Activated CD8-positive, alpha-beta memory T cell treated with anti-CD3 and anti-CD28 coated beads for 36 hours (primary cell): ENCODE measurements at regions not wholly inside any gene's neighbourhood (a gene's known extent, or its start where the extent isn't known, plus 50 kb on each side); places are given as distances from the start of the nearest gene placed in this dataset.

ENCODE experiments used
- CTCF ChIA-PET: fragments of 350-600 bp; sonication (Branson Sonifier 250); formaldehyde crosslinking; loops from one replicate; lab custom pipeline; 2021; ENCODE audit warnings: antibody characterized with exemption; lab: Charles Lee
- POLR2A ChIA-PET: fragments of 350-600 bp; sonication (Branson Sonifier 250); formaldehyde crosslinking; loops from one replicate; lab custom pipeline; 2021; ENCODE audit warnings: antibody characterized with exemption; lab: Charles Lee

DNA sequence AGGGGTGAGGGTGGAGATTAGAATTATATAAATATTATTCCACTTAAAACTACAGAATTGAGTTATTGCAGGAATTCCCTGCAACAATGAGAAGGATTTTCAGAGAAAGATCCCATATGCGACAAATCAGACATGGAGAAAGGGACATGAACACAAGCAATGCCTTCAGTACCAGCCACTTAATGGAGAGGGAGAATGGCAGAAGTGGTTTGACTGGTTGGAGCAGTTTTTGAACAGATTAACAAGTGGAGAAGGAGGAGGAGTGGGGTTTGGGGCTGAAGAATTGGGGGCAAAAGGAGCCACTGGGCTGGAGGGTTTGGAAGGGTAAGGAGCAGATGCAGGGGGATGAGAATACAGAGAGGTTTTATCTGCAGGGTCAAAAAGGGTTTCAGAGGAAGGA lies 620.9 kb upstream of the PTPRD start:
- ChIA-PET CTCF (no interaction called here), POLR2A (no interaction called here)

DNA sequence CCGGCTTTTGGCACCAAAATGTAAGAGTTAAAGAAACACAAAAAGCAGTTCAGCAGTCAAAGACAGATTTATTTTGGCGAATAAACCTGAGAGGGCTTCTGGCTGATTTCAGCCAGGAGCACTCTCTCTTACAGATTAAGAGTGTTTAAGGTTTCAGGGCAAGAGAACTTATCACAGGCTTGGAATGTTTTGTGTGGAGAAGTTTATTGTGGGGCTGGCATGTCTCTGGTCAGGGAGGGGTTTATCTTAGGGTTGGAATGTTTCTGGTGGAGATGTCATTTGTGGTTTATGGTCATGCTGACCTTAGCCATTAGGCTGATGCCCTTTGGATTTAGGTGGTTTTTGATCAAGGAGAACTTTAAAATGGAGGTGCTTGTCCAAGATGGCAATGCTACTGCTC lies 622.3 kb upstream of the PTPRD start:
- POLR2A ChIA-PET = no interaction called here
- CTCF ChIA-PET = no interaction called here

DNA sequence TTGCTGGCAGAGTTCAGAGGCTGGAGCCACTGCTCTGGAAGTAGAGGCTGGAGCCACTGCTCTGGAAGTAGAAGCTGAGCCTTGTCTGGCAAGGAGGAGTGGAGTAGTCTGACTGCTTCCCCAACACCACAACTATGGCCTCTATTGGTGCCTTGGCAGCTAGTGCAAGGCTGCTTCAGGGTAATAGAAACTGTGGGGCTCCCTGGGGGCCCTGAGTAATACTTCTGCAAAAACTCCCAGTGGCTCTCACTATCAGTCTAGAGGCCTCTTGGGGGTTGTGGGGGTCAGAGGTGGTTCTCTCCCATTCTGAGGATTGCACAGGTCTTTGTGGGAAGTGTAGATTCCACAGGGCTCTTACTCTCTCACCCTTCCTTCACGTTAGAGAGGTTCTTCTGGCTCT lies 629.0 kb upstream of the PTPRD start:
- POLR2A ChIA-PET = no interaction called here
- CTCF ChIA-PET = no interaction called here

DNA sequence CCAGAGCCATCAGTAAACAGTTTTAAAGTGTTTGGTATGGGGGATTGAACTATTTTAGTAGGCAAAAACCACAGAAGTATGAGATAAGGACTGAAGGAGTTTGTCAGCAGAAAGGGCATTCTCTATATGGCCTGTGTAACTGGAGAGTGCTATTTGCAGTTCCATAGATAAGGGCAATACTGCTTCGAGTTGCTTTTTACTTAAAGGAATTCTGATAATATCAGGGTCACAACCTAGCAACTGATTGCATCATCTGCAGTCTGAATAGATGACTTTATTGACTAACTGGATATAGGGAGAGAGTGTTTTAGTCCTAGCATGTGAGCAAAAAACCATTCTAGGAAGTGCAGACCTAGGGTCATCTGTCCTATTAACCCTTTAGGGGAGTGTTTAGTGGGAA lies 645.2 kb upstream of the PTPRD start:
- POLR2A ChIA-PET = no interaction called here
- CTCF ChIA-PET = no interaction called here

DNA sequence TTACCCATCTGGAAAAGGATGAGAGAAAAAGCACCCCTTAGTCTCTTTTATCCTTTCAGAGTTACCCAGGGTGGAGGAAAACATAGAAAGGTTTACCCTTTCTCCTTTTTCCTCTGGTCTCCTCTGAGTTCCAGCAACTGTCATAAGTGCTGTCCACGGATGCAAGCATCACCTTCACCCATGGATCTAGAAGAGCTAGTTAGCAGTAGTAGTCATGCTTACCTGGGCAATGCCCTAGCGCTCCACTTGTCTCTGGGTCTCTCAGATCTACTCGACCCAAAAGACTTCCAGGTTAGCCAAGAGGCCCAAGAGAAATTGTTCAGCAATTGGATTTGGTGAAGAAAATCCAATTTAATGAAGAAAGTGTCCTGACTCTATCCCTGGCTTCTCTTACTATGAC lies 656.2 kb upstream of the PTPRD start:
- POLR2A ChIA-PET = no interaction called here

DNA sequence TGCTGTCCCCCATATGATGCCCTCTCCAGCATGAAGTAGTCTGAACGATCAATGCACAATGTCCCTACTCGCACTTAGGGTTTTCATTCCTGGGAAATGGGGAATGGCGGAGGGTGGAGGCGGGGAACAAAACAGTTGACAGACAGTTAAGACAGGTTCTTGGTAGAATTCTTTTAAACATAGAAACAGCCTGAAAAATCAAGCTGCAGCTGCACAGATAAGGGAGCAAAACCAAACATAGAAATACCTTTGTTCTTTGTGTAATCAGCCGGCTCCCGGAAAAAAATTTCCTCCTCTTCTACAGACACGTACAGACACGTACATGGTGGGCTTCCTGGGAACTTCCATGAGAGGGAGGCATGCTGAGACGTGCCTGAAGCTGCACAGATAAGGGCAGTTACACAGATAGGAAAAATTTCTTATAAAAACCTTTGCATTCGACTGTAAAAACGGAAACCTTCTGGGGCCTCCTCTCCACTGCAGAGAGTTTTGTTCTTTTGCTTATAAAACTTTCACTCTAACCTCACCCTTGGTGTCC lies 662.4 kb upstream of the PTPRD start:
- ChIA-PET POLR2A (no interaction called here), CTCF (no interaction called here)

More for the DNA sequence above, 656.2 kb upstream of the PTPRD start:
- CTCF ChIA-PET = no interaction called here

DNA sequence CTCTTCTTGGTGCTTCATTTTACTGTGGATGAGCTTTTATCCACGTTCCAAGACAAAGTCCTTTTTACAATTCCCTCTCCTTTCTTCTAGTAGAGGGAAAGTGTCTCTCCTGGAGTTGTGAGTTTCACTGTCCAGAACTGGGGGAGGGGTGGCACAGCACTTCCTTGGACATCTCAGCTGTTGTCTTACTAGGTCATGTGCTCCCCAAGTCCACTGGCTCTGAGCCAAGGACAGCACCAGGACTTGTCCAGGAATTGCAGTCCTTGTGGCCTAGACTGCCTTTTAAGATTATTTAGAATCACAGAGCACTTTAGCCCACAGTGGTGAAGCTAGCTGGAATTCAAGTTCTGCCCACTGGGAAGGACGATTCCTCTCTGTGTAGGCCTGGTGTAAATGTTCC lies 700.2 kb upstream of the PTPRD start:
- ChIA-PET POLR2A (no interaction called here), CTCF (no interaction called here)

DNA sequence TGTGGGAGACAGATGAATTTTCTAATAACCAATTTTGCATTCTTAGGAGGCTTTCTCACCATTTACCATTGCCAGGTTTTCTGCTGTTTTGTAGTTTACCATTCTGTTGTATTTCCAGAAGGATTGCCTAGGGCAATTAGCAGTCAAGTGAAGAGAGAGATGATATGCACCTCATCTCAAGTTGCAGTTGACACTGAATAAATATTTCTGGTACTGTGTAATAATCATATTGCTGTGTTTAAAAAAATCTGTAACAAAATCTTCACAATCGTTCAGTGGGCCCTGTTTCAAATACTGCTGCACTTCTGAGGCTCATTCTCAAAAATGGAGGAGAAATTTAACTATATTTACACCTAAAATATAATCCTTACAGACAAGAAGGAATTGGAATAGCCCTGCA lies 706.1 kb upstream of the PTPRD start:
- ChIA-PET POLR2A (no interaction called here), CTCF (no interaction called here)

DNA sequence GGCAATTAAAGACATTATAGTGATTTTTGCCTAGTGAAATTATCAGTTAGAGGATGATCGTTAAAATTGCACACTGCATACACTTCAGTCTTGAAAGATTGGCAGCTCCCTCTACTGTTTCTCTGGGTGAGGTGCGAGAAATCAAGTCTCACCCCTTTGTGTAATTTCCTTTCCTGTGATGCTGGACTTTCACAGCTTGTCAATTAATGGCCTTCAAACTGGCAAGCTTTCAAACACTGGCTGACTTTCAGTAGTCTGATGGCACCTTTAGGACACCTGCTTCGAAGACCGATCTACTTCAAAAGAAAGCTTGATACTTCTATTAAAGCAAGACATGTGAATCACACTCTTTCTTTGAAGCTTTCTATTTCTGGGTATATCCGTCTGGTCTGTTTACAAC lies 706.7 kb upstream of the PTPRD start:
- ChIA-PET POLR2A (no interaction called here), CTCF (no interaction called here)

DNA sequence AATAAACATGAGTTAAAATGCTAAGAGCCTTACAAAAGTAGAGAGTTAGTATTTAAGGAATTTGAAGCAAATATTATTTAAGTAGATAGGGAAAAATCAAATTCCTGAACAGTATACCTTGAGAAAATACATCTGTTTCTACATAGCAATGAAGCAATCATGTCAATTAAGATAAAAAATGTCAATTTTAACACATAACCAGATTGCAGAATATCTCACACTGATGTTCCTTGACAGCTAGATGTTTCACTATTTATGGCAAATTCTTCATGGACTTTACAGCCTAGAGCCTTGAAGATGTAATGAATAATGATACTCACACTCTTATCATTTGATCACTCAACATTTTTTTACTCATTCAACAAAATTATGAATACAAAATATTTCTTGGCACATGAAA lies 708.2 kb upstream of the PTPRD start:
- CTCF ChIA-PET = no interaction called here
- POLR2A ChIA-PET = no interaction called here

DNA sequence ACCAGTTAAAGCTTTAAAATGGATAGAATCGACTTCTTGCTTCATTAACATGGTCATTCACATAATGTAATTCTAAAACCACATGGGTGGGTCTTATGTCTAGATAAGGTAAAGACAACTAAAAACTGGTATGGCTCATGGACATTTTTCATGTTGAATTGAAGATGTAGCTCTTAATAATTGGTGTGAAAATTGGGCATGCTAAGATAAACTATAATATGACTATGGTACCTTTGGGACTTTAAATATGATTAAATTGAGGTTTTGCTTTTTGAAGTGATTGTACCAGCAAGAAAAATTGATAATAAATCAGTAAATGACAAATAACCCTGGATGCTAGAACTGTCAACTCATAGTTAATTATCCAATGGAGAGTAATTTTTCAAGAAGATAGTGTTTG lies 710.7 kb upstream of the PTPRD start:
- POLR2A ChIA-PET = no interaction called here
- CTCF ChIA-PET = no interaction called here

DNA sequence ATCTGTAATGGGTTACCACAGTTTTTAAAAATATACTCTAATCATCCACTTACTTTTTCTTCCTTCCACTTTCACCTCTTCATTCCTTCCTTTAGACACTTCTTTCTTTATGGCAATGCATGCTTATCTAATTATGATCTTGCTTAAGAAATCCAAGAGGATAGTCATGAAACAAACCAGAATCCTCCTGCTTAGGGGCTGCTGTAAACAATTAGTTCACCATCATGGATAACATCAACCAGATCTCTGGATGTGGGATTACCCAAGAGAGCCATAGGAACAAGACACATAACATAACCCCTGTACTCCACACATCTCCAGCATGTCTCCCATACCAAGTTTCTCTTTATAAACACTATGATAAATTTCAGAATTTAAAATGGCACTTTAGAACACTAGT lies 713.4 kb upstream of the PTPRD start:
- POLR2A ChIA-PET = no interaction called here
- CTCF ChIA-PET = no interaction called here

DNA sequence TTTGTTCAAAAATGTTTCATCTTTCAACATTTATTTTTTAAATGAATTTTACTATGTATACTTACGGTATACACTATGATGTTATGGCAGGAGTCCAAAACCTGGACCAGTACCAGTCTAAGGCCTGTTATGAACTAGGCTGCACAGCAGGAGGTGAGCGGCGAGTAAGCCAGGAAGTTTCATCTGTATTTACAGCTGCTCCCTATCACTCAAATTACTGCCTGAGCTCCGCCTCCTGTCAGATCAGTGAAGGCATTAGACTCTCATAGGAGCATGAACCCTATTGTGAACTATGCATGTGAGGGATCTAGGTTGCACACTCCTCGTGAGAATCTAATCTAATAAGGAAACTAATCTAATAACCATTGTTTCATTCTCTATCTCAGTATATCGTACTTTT lies 715.5 kb upstream of the PTPRD start:
- POLR2A ChIA-PET = no interaction called here
- CTCF ChIA-PET = no interaction called here

DNA sequence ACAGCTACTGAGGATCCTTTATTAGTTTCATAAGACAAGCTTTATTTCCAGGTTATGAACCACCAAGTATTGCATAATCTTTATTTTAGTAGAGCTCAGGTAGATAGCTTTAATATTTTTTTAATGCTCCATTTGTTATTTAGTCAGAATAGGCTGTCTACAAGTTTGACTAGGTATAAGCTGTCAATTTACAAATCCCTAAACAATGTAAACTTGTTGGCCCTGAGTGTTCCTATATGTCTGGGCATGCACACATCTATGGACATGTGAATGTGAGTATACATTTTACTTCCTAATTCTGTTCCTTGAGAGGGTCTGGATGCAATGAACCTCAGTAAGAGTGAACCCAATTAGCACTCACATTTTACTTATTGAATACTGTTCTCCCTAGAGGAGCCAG lies 722.2 kb upstream of the PTPRD start:
- POLR2A ChIA-PET = no interaction called here
- CTCF ChIA-PET = no interaction called here

DNA sequence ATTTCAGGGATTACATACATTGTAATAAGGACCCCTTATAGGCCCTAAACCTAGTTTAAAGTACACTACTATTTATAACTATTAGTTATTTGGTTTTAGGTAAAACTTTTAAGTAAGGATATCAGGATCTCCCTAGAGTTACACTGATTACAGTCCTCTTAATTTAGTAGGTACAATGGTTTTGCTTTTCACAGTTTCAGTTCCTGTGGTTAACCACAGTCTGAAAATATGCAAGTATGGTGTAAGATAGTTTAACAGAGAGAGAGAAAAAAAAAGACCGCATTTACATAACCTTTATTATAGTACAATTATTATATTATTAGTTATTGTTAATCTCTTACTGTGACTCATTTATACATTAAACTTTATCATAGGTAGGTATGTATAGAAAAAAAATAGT lies 725.3 kb upstream of the PTPRD start:
- CTCF ChIA-PET = no interaction called here
- POLR2A ChIA-PET = no interaction called here

DNA sequence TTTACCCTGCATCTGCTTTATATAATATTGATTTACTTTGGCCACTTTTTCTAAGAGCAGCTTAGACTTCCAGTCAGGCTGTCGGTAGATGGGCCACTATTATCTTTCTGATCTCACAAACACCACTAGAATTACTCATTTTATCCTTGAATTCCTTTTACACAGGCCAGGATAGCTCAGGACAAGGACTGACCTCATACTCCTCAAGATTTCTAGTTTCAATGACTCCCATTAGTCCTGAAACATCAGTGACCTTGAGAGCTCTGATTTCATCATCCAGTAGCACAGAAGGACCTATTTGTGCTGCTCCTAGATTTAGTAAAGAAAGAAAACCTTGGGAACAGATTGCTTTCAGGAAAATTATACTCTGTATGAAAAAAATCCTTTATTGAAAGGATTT lies 727.9 kb upstream of the PTPRD start:
- POLR2A ChIA-PET = no interaction called here
- CTCF ChIA-PET = no interaction called here

DNA sequence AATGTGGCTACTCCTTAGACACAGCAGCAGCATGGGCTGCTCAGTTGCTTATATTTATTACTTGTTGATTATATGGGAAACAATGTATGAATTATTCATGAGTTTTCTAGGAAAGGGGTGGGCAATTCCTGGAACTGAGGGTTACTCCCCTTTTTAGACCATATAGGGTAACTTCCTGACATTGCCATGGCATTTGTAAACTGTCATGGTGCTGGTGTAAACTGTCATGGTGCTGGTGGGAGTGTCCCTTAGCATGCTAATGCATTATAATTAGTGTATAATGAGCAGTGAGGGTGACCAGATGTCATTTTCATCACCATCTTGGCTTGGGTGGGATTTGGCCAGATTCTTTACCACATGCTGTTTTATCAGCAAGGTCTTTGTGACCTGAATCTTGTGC lies 734.6 kb upstream of the PTPRD start:
- POLR2A ChIA-PET = no interaction called here
- CTCF ChIA-PET = no interaction called here

DNA sequence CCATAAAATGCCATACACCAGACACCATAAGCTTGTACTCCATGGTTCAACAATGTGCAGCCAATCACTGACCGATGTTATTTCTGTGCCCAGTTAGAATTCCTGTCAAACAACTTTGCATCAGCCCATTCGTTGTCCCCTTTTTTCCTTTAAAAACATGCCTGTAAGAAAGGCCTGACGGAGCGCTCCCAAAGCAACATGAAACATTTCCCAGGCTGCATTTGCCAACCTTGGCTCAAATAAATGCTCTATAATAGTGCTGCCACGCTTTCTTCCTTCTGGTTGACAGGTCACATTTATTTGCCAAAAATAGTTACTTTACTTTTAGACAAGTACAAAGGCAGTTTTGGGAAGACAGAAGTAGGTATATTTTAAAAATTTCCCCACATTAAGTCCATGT lies 735.6 kb upstream of the PTPRD start:
- CTCF ChIA-PET = no interaction called here
- POLR2A ChIA-PET = no interaction called here

DNA sequence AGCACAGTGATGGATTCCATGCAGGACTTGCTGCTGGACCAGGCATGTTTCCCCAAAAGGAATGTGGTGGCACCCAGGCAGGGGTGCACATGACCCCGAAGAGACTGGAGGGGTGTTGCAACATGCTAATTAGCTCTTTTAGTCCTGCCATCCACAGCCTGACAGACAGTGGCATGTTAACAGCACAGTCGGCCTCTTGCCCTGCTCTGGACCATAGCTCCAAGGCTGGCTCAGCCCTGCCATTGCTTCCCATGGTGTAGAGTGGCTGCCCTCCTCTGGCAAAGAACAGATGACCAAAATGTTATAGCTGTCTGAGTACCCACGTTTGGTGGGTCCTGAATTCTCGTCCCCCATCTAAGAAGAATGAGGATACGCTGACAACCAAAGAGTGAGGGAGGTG lies 736.4 kb upstream of the PTPRD start:
- ChIA-PET POLR2A (no interaction called here), CTCF (no interaction called here)

DNA sequence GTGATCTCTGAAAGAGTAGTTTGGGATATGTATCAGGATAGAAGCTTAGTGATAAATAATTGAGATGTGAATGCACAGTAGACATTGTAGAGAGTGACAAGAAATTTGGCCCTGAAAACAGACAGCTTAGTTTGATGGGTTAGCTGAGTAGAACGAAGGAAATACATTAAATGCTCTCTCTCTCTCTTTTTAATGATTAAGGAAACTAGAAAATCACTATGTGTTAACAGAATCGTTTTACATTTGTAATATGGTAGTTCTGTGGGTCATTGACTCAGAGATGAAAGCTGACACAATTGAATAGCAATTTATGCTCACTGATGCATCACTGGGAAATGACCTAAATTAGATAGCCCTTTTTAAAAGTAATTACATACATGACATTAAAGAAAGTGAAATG lies 739.8 kb upstream of the PTPRD start:
- ChIA-PET CTCF (no interaction called here), POLR2A (no interaction called here)

DNA sequence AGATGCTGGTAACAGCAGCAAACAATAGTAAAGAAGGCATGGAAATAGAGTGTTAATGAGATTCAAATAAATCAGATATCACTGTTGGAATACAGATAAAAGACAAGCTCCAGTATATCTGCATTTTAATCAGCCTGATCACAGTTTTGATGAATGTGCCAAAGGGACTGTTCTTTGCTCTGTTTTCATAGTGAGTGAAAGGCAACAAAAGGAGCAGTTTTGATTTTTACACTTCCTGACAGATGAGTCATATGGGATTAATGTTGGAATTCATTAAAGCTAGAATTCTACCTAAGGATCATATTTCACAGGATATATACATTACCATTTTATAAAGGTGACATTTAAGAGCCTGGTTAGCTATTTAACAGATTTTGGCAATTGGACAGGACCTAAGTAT lies 743.3 kb upstream of the PTPRD start:
- ChIA-PET CTCF (no interaction called here), POLR2A (no interaction called here)

DNA sequence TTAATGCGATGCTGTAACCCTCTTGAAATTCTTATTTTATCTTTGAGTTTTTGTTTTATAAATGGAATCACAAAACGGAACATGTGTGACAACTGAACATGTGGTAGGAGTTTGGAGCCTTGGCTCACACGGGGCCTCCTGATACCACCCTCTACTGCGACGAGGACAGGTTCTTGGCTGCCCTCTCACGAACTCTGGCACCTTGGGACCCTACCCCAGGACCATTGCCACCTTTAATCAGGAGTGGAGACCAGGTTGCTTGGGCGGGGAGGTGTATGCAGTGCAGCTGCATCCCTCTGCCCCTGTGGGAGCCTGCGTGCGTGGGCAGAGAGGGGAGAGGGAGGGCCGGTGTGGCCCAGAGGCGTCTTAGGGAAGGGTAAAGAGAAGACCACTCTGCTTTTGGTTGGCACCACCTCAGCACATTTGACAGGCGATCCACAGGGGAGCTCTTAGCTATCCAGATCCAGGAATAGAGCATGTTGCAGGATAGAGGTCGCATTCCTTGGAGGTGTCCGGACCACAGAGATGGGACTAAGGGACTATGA lies 753.9 kb upstream of the PTPRD start:
- POLR2A ChIA-PET = no interaction called here

More for the DNA sequence above, 753.9 kb upstream of the PTPRD start:
- CTCF ChIA-PET = no interaction called here
